IMR-90 (cell line): ENCODE measurements at regions not wholly inside any gene's neighbourhood (a gene's known extent, or its start where the extent isn't known, plus 50 kb on each side); places are given as distances from the start of the nearest gene placed in this dataset.

ENCODE experiments used
- ATAC-seq: fragments of 200-7000 bp; cut with Tn5 transposase; 2 replicates; pipeline ENCODE4 v1.9.1; 2020; ENCODE audit warnings: low read depth, mild to moderate bottlenecking, moderate library complexity
- BruUV-seq: library from RNA; stranded (reverse); fragments of 400-500 nt; replicated peaks from 2 replicates; lab custom pipeline; 2021; lab: Mats Ljungman, UMichigan
- CTCF ChIA-PET: fragments of 300-600 bp; formaldehyde crosslinking; extraction: SDS; loops from one replicate; lab custom pipeline; 2021; ENCODE audit warnings: antibody characterized with exemption; lab: Yijun Ruan, JAX
- POLR2A ChIA-PET: fragments of 300-600 bp; sonication (Branson Sonifier 250); formaldehyde crosslinking; loops from one replicate; lab custom pipeline; 2022; ENCODE audit warnings: antibody characterized with exemption; ENCODE audit not compliant: unreplicated experiment; lab: Charles Lee
- DNase-seq: peaks from one replicate; pipeline ENCODE4 v3.0.0; 2013
- H2AFZ ChIP-seq: replicated peaks from 2 replicates; pipeline ENCODE3; 2013; ENCODE audit warnings: low read length, mild to moderate bottlenecking; ENCODE audit not compliant: poor library complexity
- H2AK5ac ChIP-seq: 2 replicates; pipeline ENCODE4 v1.6.1; 2013; ENCODE audit warnings: low read depth, low read length, inconsistent platforms
- H2AK9ac ChIP-seq: replicated peaks from 2 replicates; pipeline ENCODE3; 2013; ENCODE audit warnings: mild to moderate bottlenecking, low read depth, low read length, moderate library complexity; ENCODE audit not compliant: poor library complexity
- H2BK120ac ChIP-seq: 2 replicates; pipeline ENCODE4 v1.6.1; 2013; ENCODE audit warnings: low read depth, low read length, inconsistent platforms
- H2BK15ac ChIP-seq: 3 replicates; pipeline ENCODE4 v1.6.1; 2013; ENCODE audit warnings: low read depth, low read length, inconsistent platforms
- H2BK20ac ChIP-seq: 2 replicates; pipeline ENCODE4 v1.6.1; 2013; ENCODE audit warnings: low read depth, mild to moderate bottlenecking, inconsistent platforms, low read length, moderate library complexity
- H2BK5ac ChIP-seq: 2 replicates; pipeline ENCODE4 v1.6.1; 2013; ENCODE audit warnings: mild to moderate bottlenecking, low read depth, low read length, inconsistent platforms; ENCODE audit not compliant: poor library complexity, severe bottlenecking
- H3K14ac ChIP-seq: replicated peaks from 2 replicates; pipeline ENCODE4 v1.6.1; 2013; ENCODE audit warnings: low read depth, low read length, inconsistent platforms
- H3K18ac ChIP-seq: 2 replicates; pipeline ENCODE4 v1.6.1; 2013; ENCODE audit warnings: low read depth, low read length, control low read depth
- H3K23ac ChIP-seq: 2 replicates; pipeline ENCODE4 v1.6.1; 2013; ENCODE audit warnings: low read depth, low read length, inconsistent platforms
- H3K27ac ChIP-seq: 2 replicates; pipeline ENCODE4 v1.5.1; 2013; ENCODE audit warnings: mild to moderate bottlenecking, control low read depth, low read length; ENCODE audit not compliant: insufficient read depth
- H3K27me3 ChIP-seq: 2 replicates; pipeline ENCODE4 v1.6.1; 2013; ENCODE audit warnings: low read length; ENCODE audit not compliant: control insufficient read depth, insufficient read depth
- H3K36me3 ChIP-seq: 2 replicates; pipeline ENCODE4 v1.6.1; 2013; ENCODE audit warnings: low read length, mixed read lengths; ENCODE audit not compliant: control insufficient read depth, insufficient read depth
- H3K4ac ChIP-seq: 2 replicates; pipeline ENCODE4 v1.6.1; 2013; ENCODE audit warnings: low read depth, low read length, inconsistent platforms
- H3K4me1 ChIP-seq: 2 replicates; pipeline ENCODE4 v1.6.1; 2013; ENCODE audit warnings: low read length, mixed read lengths; ENCODE audit not compliant: control insufficient read depth, insufficient read depth
- H3K4me2 ChIP-seq: 2 replicates; pipeline ENCODE4 v1.6.1; 2013; ENCODE audit warnings: low read depth, mild to moderate bottlenecking, control low read depth, low read length, moderate library complexity
- H3K4me3 ChIP-seq: 2 replicates; pipeline ENCODE4 v1.5.1; 2013; ENCODE audit warnings: low read depth, mild to moderate bottlenecking, control low read depth, low read length, moderate library complexity; ENCODE audit not compliant: insufficient read depth
- H3K56ac ChIP-seq: 2 replicates; pipeline ENCODE4 v1.6.1; 2013; ENCODE audit warnings: low read length, inconsistent platforms; ENCODE audit not compliant: insufficient read depth; ENCODE audit errors: extremely low read depth
- H3K79me1 ChIP-seq, 2 experiments: 2 replicates each; pipeline ENCODE4 v1.6.1; 2013; ENCODE audit warnings: low read length in 2 of 2, inconsistent platforms in 1 of 2, low read depth in 1 of 2
- H3K9ac ChIP-seq: 2 replicates; pipeline ENCODE4 v1.6.1; 2013; ENCODE audit warnings: low read depth, low read length, control low read depth
- H3K9me1 ChIP-seq: 2 replicates; pipeline ENCODE4 v1.6.1; 2013; ENCODE audit warnings: low read length, inconsistent platforms; ENCODE audit not compliant: insufficient read depth
- H3K9me3 ChIP-seq: 2 replicates; pipeline ENCODE4 v1.6.1; 2013; ENCODE audit warnings: low read length; ENCODE audit not compliant: control insufficient read depth, insufficient read depth
- H4K20me1 ChIP-seq: 2 replicates; pipeline ENCODE4 v1.6.1; 2013; ENCODE audit warnings: low read length, inconsistent platforms; ENCODE audit not compliant: insufficient read depth
- H4K5ac ChIP-seq: 2 replicates; pipeline ENCODE4 v1.6.1; 2013; ENCODE audit warnings: mild to moderate bottlenecking, low read depth, low read length, control low read depth
- H4K8ac ChIP-seq, 2 experiments: 2 replicates each; pipeline ENCODE4 v1.6.1; 2013; ENCODE audit warnings: low read depth in 2 of 2, low read length in 2 of 2, control low read depth in 1 of 2, inconsistent platforms in 1 of 2
- H4K91ac ChIP-seq: 2 replicates; pipeline ENCODE4 v1.6.1; 2013; ENCODE audit warnings: low read depth, low read length, inconsistent platforms; ENCODE audit not compliant: insufficient read depth
- BHLHE40 ChIP-seq: fragments of 150-350 bp; IDR thresholded peaks from 2 replicates; pipeline ENCODE4 v1.6.1; 2016; ENCODE audit warnings: mild to moderate bottlenecking, low read depth, low read length
- CEBPB ChIP-seq: IDR thresholded peaks from 2 replicates; pipeline ENCODE4 v1.6.1; 2012; ENCODE audit warnings: low read depth, low read length, improper control_type of control experiment
- CHD1 ChIP-seq: IDR thresholded peaks from 2 replicates; pipeline ENCODE4 v1.6.1; 2012; ENCODE audit warnings: low read depth, low read length, improper control_type of control experiment
- FOS ChIP-seq: fragments of 150-350 bp; IDR thresholded peaks from 2 replicates; pipeline ENCODE4 v1.6.1; 2016; ENCODE audit warnings: low read depth, low read length
- MAFK ChIP-seq: IDR thresholded peaks from 2 replicates; pipeline ENCODE4 v1.6.1; 2012; ENCODE audit warnings: low read depth, low read length, improper control_type of control experiment
- MAZ ChIP-seq: IDR thresholded peaks from 2 replicates; pipeline ENCODE4 v1.6.1; 2012; ENCODE audit warnings: low read depth, mild to moderate bottlenecking, low read length, improper control_type of control experiment, moderate library complexity, borderline replicate concordance
- RCOR1 ChIP-seq: IDR thresholded peaks from 2 replicates; pipeline ENCODE4 v1.6.1; 2012; ENCODE audit warnings: mild to moderate bottlenecking, low read length, improper control_type of control experiment; ENCODE audit not compliant: insufficient replicate concordance
- SMC3 ChIP-seq: fragments of 150-350 bp; IDR thresholded peaks from 2 replicates; pipeline ENCODE4 v1.6.1; 2016; ENCODE audit warnings: low read depth, mild to moderate bottlenecking, antibody characterized with exemption, low read length, moderate library complexity
- WGBS, 2 experiments: methylation state at CpG; one replicate each; pipeline versions ENCODE4 v1.1.5 to v1.1.7; 2013; ENCODE audit warnings: missing lambda C conversion rate in 2 of 2; ENCODE audit not compliant: insufficient read length in 1 of 2; ENCODE audit errors: extremely low coverage in 2 of 2; 5-methylcytosine and 5-hydroxymethylcytosine counted together
- dilution Hi-C: fragments of 300-500 bp; cut with HindIII; formaldehyde crosslinking; loops from one replicate; pipeline ENCODE4 v1.14.3; 2018; ENCODE audit warnings: low sequenced_read_pairs; ENCODE audit not compliant: unreplicated experiment
- in situ Hi-C: fragments of 300-500 bp; cut with MboI; formaldehyde crosslinking; loops from 3 replicates; pipeline ENCODE4 v1.14.3; 2019; ENCODE audit warnings: low sequenced_read_pairs, inconsistent platforms, mixed read lengths
- intact Hi-C: fragments of 100-400 bp; cut with micrococcal nuclease; formaldehyde crosslinking; loops from 2 replicates; pipeline ENCODE4 v1.10.0; 2022
- TF ChIP-seq, protein P1 (sequence below): conservative IDR thresholded peaks from 2 replicates; pipeline ENCODE4 v1.5.1; 2012; ENCODE audit warnings: mild to moderate bottlenecking, low read depth, low read length, improper control_type of control experiment

DNA sequence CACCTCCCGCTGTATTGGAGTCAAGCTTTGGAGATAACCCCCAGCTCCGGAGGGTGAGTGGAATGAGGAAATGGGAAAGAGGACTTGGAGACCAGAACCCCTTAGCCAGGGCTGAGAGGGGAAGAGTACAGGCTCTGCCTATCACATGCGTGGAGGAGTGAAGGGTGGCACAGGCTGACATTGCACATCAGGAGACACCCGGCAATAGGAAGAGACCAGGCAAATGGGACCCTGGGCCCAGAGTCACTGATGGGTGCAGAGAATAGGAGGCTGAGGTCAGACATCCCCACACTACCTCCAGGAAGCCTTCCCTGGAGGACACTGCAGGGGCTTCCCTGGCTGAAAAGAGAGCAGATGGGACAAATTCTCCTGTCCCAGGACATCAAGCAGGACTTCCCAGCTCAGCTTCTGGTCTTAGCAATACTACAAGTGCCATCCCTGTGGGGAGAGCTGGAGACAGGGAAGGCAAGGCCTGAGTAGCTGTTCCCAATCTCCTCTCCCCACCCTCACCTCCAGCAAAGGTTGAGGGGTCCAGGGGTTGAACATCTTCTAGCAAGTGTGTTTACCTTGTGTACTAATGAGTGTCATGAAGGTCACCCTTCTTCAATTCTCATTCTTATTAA, 160.7 kb downstream of the BUD13 start:
- Histone ChIP-seq H3K23ac (no peak overlapping the region), H3K4me2 (no peak overlapping the region), H2BK20ac (no peak overlapping the region), H2AK5ac (no peak overlapping the region), H3K27me3 (no peaks in the 10 kb centered on the region; the same call in none of the 2 replicates), H3K18ac (no peak overlapping the region), H2BK15ac (no peak overlapping the region), H2AFZ (no peak overlapping the region), H3K56ac (no peak overlapping the region), H4K20me1 (no peaks in the 10 kb centered on the region), H3K9me3 (no peaks in the 10 kb centered on the region), H3K79me1 (no peaks in the 10 kb centered on the region), H3K14ac (no peak overlapping the region), H3K4me1 (no peaks in the 10 kb centered on the region), H3K4ac (no peak overlapping the region), H2AK9ac (no peak overlapping the region), H4K91ac (no peak overlapping the region), H4K8ac (no peak overlapping the region), H3K9ac (no peak overlapping the region), H3K36me3 (no peaks in the 10 kb centered on the region), H3K4me3 (no peak overlapping the region), H2BK5ac (no peak overlapping the region), H3K9me1 (no peaks in the 10 kb centered on the region), H2BK120ac (no peak overlapping the region), H3K27ac (no peak overlapping the region), H4K5ac (no peak overlapping the region)
- WGBS, 2 experiments: 60% methylated on average over 1 of the region's 4 CpGs; no CpG with 5 or more reads in 1 of the 2 experiments
- intact Hi-C loops (no loop called here), in situ Hi-C loops (no loop called here), dilution Hi-C loops (no loop called here)
- DNase-seq (no peak), ATAC-seq (no peak)
- TF ChIP-seq MAFK (no peak), CEBPB (no peak), SMC3 (no peak), BHLHE40 (no peak), RCOR1 (no peak), MAZ (no peak), FOS (no peak), CHD1 (no peak)
- TF ChIP-seq, protein P1, sequence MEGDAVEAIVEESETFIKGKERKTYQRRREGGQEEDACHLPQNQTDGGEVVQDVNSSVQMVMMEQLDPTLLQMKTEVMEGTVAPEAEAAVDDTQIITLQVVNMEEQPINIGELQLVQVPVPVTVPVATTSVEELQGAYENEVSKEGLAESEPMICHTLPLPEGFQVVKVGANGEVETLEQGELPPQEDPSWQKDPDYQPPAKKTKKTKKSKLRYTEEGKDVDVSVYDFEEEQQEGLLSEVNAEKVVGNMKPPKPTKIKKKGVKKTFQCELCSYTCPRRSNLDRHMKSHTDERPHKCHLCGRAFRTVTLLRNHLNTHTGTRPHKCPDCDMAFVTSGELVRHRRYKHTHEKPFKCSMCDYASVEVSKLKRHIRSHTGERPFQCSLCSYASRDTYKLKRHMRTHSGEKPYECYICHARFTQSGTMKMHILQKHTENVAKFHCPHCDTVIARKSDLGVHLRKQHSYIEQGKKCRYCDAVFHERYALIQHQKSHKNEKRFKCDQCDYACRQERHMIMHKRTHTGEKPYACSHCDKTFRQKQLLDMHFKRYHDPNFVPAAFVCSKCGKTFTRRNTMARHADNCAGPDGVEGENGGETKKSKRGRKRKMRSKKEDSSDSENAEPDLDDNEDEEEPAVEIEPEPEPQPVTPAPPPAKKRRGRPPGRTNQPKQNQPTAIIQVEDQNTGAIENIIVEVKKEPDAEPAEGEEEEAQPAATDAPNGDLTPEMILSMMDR: no peak
- ChIA-PET POLR2A (no interaction called here), CTCF (no interaction called here)
- no TSS peak for BruUV-seq
